Stimulated activated CD8-positive, alpha-beta memory T cell treated with anti-CD3 and anti-CD28 coated beads, Interleukin-4, amount 100 ng/mL, for 24 hours (primary cell): ENCODE measurements at regions not wholly inside any gene's neighbourhood (a gene's known extent, or its start where the extent isn't known, plus 50 kb on each side); places are given as distances from the start of the nearest gene placed in this dataset.
"Not testable (repeated sequence)": the region's sequence is repeated elsewhere in the genome, so short reads cannot be mapped to it uniquely, and the experiment has no call there.

Source experiments
- DNase-seq: peaks from one replicate; pipeline ENCODE4 v3.0.0-alpha.2; 2020; ENCODE audit warnings: low read depth

- DNase-seq: no peak
Measured at GRCh38 chr20:40933758-40934157, 94.9 kb upstream of the TOP1 start.

- DNase-seq: no peak
Measured at GRCh38 chr20:40938020-40938419, 90.6 kb upstream of the TOP1 start.

GRCh38 chr20:40939667-40940066, 89.0 kb upstream of the TOP1 start:
- DNase-seq: no peak

DNA sequence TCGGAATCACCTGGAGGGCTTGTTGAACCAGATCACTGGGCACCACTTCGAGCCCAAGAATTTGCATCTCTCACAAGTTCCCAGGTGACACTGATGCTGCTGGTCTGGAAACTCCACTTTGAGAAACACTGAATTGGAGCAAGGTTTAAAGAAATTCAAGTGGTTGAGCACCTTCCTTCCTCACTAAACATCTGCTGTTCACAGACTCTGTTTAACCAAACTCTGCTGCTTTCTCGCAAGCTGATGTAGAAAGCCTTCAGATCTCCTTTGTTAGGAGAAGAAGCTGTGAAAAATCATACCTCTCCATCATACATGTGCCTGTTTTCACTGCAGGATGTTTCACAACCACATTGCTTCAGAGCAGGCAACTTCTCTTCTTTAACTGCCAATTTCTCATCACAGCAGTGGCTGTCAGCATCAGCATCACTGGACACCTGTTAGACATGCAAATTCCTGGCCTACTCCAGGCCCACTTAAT, 87.5 kb upstream of the TOP1 start:
- DNase-seq: no peak

DNA sequence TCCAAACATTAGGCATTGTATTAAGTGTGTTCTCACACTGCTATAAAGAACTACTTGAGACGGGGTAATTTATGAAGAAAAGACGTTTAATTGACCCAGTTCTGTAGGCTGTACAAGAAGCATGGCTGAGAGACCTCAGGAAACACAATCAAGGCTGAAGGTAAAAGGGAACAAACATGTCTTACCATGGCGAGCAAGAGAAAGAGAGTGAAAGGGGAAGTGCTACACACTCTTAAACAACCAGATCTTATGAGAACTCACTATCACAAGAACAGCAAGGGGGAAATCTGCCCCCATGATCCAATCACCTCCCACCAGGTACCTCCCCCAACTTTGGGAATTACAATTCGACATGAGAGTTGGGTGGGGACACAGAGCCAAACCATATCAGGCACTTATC, 86.6 kb upstream of the TOP1 start:
- DNase-seq: no peak

DNA sequence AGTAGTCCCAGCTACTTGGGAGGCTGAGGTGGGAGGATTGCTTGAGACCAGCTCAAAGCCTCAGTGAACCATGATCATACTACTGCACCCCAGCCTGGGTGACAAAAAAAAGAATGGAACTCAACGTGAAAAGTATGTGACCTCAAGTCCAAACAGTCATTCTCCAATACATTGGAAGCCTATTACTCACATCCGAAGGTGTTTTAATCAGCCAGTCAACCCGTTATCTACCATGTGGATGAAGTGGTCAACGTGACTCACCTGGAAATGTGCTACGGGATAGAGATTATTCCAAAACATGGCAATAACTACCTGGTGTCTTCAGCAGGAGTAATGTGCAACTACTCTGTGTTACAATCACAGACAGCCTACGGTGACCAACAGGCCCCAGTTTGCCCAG, 85.8 kb upstream of the TOP1 start:
- no peak for DNase-seq

DNA sequence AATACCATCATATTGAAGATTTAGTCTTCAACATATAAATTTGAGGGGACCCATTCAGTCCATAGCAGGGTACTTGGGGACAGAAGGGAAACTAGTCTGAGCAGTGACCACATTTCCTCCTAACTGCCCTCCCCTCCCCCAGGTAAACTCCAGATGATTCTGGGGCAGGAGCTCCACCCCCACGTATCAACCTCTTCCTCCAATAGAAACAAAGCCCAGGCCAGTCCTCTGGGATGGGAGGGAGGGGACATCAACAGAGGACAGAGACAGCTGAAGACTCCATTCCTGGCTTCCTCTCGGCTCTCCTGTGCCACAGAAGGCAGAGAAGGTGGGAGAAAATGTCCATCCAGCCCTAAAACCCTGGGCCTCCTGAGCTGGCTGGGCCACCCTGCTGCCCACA, 85.0 kb upstream of the TOP1 start:
- DNase-seq: no peak

- no peak for DNase-seq
Measured at GRCh38 chr20:40945189-40945588, 83.4 kb upstream of the TOP1 start.

GRCh38 chr20:40945754-40946450, 82.7 kb upstream of the TOP1 start:
- DNase-seq: no peak

DNA sequence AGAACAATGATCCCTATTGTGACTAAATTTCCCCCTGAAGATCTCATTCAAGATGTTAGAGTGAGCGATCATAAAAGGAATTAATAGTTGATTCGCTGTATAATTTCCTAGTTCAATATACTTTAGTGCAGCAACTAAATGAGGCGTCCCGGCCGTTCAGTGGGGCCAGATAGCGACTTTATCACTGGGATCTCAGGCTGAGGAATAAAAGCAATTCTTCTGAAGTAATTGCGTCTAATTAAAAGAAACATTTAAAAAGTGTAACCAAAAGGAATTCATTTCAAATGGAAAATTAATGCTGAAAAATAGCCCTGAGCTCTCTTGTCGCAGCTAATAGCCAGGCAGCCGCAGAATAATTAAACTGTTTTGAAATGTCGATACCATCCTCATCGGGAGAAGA, 82.2 kb upstream of the TOP1 start:
- no peak for DNase-seq

GRCh38 chr20:40948465-40949267, 80.0 kb upstream of the TOP1 start:
- DNase-seq: no peak

DNA sequence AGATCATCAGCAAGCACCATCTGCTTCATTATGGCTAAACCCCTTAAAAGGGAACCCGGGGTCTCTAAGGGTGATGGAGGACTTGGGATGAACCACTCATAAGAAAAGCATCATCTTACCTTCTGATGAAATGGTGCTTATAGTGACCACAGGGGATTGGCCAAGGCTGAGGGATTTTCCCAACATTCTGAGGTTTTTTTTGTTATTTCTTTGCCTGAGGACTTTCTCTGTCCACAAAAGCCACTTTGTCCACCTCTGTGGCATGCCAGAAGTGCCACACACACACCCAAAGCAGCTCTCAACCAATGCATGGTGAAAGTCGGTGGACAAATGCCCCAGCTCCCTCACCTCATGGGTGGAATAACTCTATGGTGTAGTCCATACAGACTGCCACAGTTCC, 79.3 kb upstream of the TOP1 start:
- DNase-seq: no peak

DNA sequence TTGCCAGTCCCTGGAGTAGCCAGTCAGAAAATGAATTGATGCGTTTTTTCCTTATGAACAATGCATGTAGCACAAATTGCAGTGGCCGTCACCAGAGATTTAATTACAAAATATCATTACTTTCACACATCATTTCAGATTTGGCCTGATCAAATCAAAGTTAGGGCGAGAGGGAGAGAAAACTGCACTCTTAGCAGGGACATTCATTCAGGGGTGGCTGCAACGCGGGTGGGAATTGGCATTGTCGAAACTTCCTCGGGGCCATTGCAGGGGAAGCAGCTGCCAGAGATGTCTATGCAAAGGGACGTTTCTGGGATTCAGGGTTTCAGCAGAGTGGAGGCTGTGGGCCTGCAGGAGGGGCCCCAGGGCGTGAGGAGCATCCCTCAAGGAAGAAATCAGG, 76.5 kb upstream of the TOP1 start:
- no peak for DNase-seq

DNA sequence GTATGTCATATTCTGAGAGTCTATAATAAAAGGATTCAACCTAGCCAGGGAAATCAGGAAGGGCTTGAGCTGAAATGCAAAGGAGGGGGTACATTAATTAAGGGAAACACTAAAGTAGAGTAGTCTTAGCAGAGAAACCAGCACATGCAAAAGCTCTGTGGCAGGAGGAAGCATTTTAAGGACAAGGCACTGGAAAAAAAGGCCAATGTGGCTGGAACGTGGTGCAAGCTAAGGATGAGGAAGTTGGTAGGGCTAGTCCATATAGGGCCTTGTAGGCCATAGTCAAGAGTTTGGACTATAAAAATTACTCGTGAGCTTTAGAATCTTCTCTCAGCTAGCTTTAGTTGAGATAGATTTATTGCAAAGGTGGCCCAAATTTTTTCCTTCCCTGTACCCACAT, 75.2 kb upstream of the TOP1 start:
- no peak for DNase-seq

GRCh38 chr20:40953856-40954255, 74.8 kb upstream of the TOP1 start:
- DNase-seq: no peak

- DNase-seq: no peak
Measured at GRCh38 chr20:40954521-40955165, 74.0 kb upstream of the TOP1 start.

DNA sequence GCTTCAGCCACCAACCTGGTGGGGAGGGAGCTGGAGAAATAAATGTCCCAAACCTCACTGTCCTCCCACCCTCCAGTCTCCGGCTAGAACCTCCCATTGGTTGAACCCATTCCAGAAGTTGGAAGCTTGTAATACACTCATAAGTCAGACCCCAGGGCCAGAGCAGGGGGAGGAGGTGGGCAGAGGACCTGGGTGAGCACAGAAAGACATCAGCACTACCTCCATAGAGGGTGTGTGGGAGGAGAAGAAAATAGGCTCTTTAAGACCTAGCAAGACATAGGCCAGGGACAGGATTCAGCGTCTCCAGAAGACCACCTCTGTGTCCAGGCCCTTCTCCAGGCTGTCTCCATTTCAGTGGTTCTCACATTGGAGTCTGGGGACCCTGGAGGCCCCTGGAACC, 73.3 kb upstream of the TOP1 start:
- no peak for DNase-seq

- not testable (repeated sequence) for DNase-seq
Measured at GRCh38 chr20:40955826-40956225, 72.8 kb upstream of the TOP1 start.

- no peak for DNase-seq
Measured at GRCh38 chr20:40956542-40957264, 71.9 kb upstream of the TOP1 start.

GRCh38 chr20:40957265-40957760, 71.3 kb upstream of the TOP1 start:
- no peak for DNase-seq

DNA sequence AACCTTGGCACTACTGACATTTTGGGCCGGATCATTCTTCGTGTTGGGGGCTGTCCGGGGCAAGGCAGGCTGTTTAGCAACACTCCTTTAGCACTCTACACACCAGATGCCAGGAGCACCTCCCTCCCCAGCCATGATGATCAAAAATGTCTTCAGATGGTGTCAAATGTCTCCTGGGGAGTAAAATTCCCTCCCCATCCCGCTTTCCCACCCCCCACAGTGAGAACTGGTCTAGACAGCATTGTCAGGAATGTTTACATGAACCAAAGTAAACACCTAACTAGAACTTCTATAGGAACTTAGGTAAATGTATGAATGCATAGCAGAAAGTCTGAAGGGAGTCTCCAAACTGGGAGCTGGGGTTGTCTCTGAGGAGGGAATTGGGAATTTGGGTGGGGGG, 70.0 kb upstream of the TOP1 start:
- DNase-seq: no peak
